ENCODE measurements at regions not wholly inside any gene's neighbourhood (a gene's known extent, or its start where the extent isn't known, plus 50 kb on each side); places are given as distances from the start of the nearest gene placed in this dataset.

DNA sequence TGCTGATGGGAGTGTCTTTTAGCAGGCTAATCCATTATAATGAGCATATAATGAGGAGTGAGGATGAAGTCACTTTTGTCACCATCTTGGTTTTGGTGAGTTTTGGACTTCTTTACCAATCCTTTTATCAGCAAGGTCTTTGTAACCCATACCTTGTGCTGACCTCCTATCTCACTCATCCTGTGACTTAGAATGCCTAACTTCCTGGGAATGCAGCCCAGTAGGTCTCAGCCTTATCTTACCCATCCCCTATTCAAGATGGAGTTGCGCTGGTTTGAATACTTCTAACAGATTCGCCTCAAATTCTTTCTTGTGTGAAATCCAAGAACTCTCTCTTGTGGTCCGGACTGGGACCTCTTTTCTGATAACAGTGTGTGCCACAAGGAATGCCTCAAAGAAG lies 253.1 kb upstream of the CACNA2D1 start:
- Mint-ChIP-seq H3K27ac (no peak overlapping the region), H3K9me3 (ENCODE audit: insufficient read depth) (no peaks in the 10 kb centered on the region), H3K4me3 (no peak overlapping the region), H3K27me3 (no peaks in the 10 kb centered on the region), H3K4me1 (no peaks in the 10 kb centered on the region)
- H3K9me3 ChIP-seq (ENCODE audit: control extremely low read depth in 1 of 3, control insufficient read depth in 2 of 3, insufficient read depth in 1 of 3, low read length in 2 of 3), result peaks cover 0 to 5% (median 0%) of the 10 kb centered on the region in 3 donors
- no peaks in the 10 kb centered on the region for H3K36me3 ChIP-seq (replicated peaks in 1 of 2; ENCODE audit: control extremely low read depth in 1 of 2, control insufficient read depth in 1 of 2, extremely low read depth in 1 of 2, insufficient read depth in 2 of 2, low read length in 1 of 2)
- no peak for TF ChIP-seq CTCF (IDR thresholded peaks at IDR 0.05)
- TF ChIP-seq EZH2 (IDR thresholded peaks at IDR 0.05; ENCODE audit: borderline replicate concordance, insufficient read depth, low read depth, low read length, poor library complexity, severe bottlenecking), result no peak
- no peaks in the 10 kb centered on the region for H4K20me1 ChIP-seq (ENCODE audit: control insufficient read depth, insufficient read depth, low read length, poor library complexity, severe bottlenecking)
- 90% methylated on average over 3 of the region's 3 CpGs for WGBS (ENCODE audit: insufficient coverage)
- no peak for DNase-seq
- H3K27me3 ChIP-seq (replicated peaks in 1 of 4; ENCODE audit: control extremely low read depth in 1 of 4, control insufficient read depth in 3 of 4, insufficient read depth in 4 of 4, low read length in 3 of 4), result no peaks in the 10 kb centered on the region
- H3K79me2 ChIP-seq (ENCODE audit: control insufficient read depth, insufficient read depth, low read length), result no peaks in the 10 kb centered on the region
- H3K4me3 ChIP-seq (ENCODE audit: control extremely low read depth in 1 of 5, extremely low read depth in 1 of 5, insufficient read depth in 1 of 5, low read depth in 2 of 5, low read length in 4 of 5), result no peak overlapping the region
- H3K4me1 ChIP-seq (ENCODE audit: control insufficient read depth in 2 of 2, insufficient read depth in 2 of 2, low read length in 2 of 2), result no peaks in the 10 kb centered on the region
- H3K4me2 ChIP-seq (replicated peaks; ENCODE audit: low read depth, low read length, poor library complexity, severe bottlenecking), result no peak overlapping the region
- ChIA-PET CTCF (no interaction called here), POLR2A (no interaction called here)
- no peak overlapping the region for H3K27ac ChIP-seq (ENCODE audit: low read length in 2 of 2)
- H3K9ac ChIP-seq (ENCODE audit: low read length), result no peak overlapping the region
- no peak for ATAC-seq (ENCODE audit: low read depth)
- intact Hi-C loops (cut with micrococcal nuclease), result no loop called here
- H2AFZ ChIP-seq (ENCODE audit: insufficient read depth, low read depth, low read length, poor library complexity, severe bottlenecking), result no peak overlapping the region

- Histone ChIP-seq H3K36me3 (replicated peaks in 1 of 2; ENCODE audit: control extremely low read depth in 1 of 2, control insufficient read depth in 1 of 2, extremely low read depth in 1 of 2, insufficient read depth in 2 of 2, low read length in 1 of 2) (no peaks in the 10 kb centered on the region), H3K4me3 (ENCODE audit: control extremely low read depth in 1 of 5, extremely low read depth in 1 of 5, insufficient read depth in 1 of 5, low read depth in 2 of 5, low read length in 4 of 5) (no peak overlapping the region), H4K20me1 (ENCODE audit: control insufficient read depth, insufficient read depth, low read length, poor library complexity, severe bottlenecking) (no peaks in the 10 kb centered on the region), H2AFZ (ENCODE audit: insufficient read depth, low read depth, low read length, poor library complexity, severe bottlenecking) (no peak overlapping the region), H3K9ac (ENCODE audit: low read length) (no peak overlapping the region), H3K79me2 (ENCODE audit: control insufficient read depth, insufficient read depth, low read length) (no peaks in the 10 kb centered on the region), H3K27me3 (replicated peaks in 1 of 4; ENCODE audit: control extremely low read depth in 1 of 4, control insufficient read depth in 3 of 4, insufficient read depth in 4 of 4, low read length in 3 of 4) (no peaks in the 10 kb centered on the region), H3K9me3 (ENCODE audit: control extremely low read depth in 1 of 3, control insufficient read depth in 2 of 3, insufficient read depth in 1 of 3, low read length in 2 of 3) (peaks cover 0 to 10% (median 0%) of the 10 kb centered on the region in 3 donors), H3K27ac (ENCODE audit: low read length in 2 of 2) (no peak overlapping the region), H3K4me2 (replicated peaks; ENCODE audit: low read depth, low read length, poor library complexity, severe bottlenecking) (no peak overlapping the region), H3K4me1 (ENCODE audit: control insufficient read depth in 2 of 2, insufficient read depth in 2 of 2, low read length in 2 of 2) (no peaks in the 10 kb centered on the region)
- no CpG with 5 or more reads among the region's 5 CpGs for WGBS (ENCODE audit: insufficient coverage)
- no peaks in the 10 kb centered on the region for H3K4me1 Mint-ChIP-seq
- no peak overlapping the region for H3K4me3 Mint-ChIP-seq
- DNase-seq (no peak), ATAC-seq (ENCODE audit: low read depth) (no peak)
- no peaks in the 10 kb centered on the region for H3K27me3 Mint-ChIP-seq
- ChIA-PET POLR2A (no interaction called here), CTCF (no interaction called here)
- intact Hi-C loops (cut with micrococcal nuclease), result no loop called here
- no peak overlapping the region for H3K27ac Mint-ChIP-seq
- TF ChIP-seq EZH2 (IDR thresholded peaks at IDR 0.05; ENCODE audit: borderline replicate concordance, insufficient read depth, low read depth, low read length, poor library complexity, severe bottlenecking), result no peak
- no peak for TF ChIP-seq CTCF (IDR thresholded peaks at IDR 0.05)
- no peaks in the 10 kb centered on the region for H3K9me3 Mint-ChIP-seq (ENCODE audit: insufficient read depth)
Measured at GRCh38 chr7:82694022-82694421, 250.4 kb upstream of the CACNA2D1 start.

All from B cell (primary cell).